Testis (tissue), 2 donors: ENCODE measurements at regions not wholly inside any gene's neighbourhood (a gene's known extent, or its start where the extent isn't known, plus 50 kb on each side); places are given as distances from the start of the nearest gene placed in this dataset.

ENCODE experiments used
- DNase-seq: peaks from one replicate; pipeline ENCODE4 v3.0.0-alpha.2; 2019
- H3K27ac ChIP-seq, 2 donors: fragments of 200-600 bp; sonication (generic); one replicate each; pipeline ENCODE4 v1.5.1; 2019
- H3K27me3 ChIP-seq: fragments of 200-600 bp; sonication (generic); one replicate; pipeline ENCODE4 v1.5.1; 2019
- H3K36me3 ChIP-seq: fragments of 200-600 bp; sonication (generic); one replicate; pipeline ENCODE4 v1.5.1; 2017; ENCODE audit warnings: low read depth; ENCODE audit errors: missing control alignments
- H3K4me1 ChIP-seq: fragments of 200-600 bp; sonication (generic); one replicate; pipeline ENCODE4 v1.5.1; 2019
- H3K4me3 ChIP-seq, 2 donors: fragments of 200-600 bp; sonication (generic); one replicate each; pipeline ENCODE4 v1.5.1; 2017 to 2019
- H3K9me3 ChIP-seq: fragments of 200-600 bp; sonication (generic); one replicate; pipeline ENCODE4 v1.5.1; 2017
- CTCF ChIP-seq, 3 experiments: fragments of 450-650 bp in 2 of 3; fragments of 200-600 bp in 1 of 3; sonication (generic) in 1 of 3; IDR thresholded peaks; one replicate each; pipeline ENCODE4 v1.5.1; 2016 to 2019; ENCODE audit warnings: antibody characterized with exemption in 3 of 3, mild to moderate bottlenecking in 2 of 3, moderate library complexity in 1 of 3
- POLR2A ChIP-seq: fragments of 450-650 bp; IDR thresholded peaks from one replicate; pipeline ENCODE4 v1.6.1; 2017; ENCODE audit warnings: antibody characterized with exemption, mild to moderate bottlenecking, moderate library complexity
- WGBS, 2 donors: methylation state at CpG; one replicate each; pipeline ENCODE4 v1.1.5; 2018; 5-methylcytosine and 5-hydroxymethylcytosine counted together
- intact Hi-C: fragments of 100-400 bp; cut with DNase I; formaldehyde crosslinking; loops from one replicate; pipeline ENCODE4 v1.15.1; 2023; ENCODE audit warnings: low total_unique reads

- no peak for TF ChIP-seq POLR2A
- TF ChIP-seq CTCF (IDR thresholded peaks at IDR 0.05): no peak
- WGBS, 2 donors: 89 to 94% methylated on average over 2 of the region's 2 CpGs
- H3K9me3 ChIP-seq: no peaks in the 10 kb centered on the region
Observed at GRCh38 chr6:142624978-142625715, 319.8 kb downstream of the HIVEP2 start.

GRCh38 chr6:142627474-142627873 is 317.5 kb downstream of the HIVEP2 start:
- WGBS, 2 donors: 83 to 90% methylated on average over 3 of the region's 3 CpGs
- DNase-seq: no peak
- Histone ChIP-seq H3K9me3 (no peaks in the 10 kb centered on the region), H3K4me3 (no peak overlapping the region), H3K4me1 (no peaks in the 10 kb centered on the region), H3K27me3 (no peaks in the 10 kb centered on the region), H3K27ac (no peak overlapping the region), H3K36me3 (no peaks in the 10 kb centered on the region)
- TF ChIP-seq CTCF (IDR thresholded peaks at IDR 0.05) (no peak), POLR2A (no peak)
- intact Hi-C loops: no loop called here

More at GRCh38 chr6:142624978-142625715, 319.8 kb downstream of the HIVEP2 start:
- no peak for DNase-seq
- Histone ChIP-seq H3K27ac (no peak overlapping the region), H3K4me1 (no peaks in the 10 kb centered on the region), H3K27me3 (no peaks in the 10 kb centered on the region), H3K36me3 (no peaks in the 10 kb centered on the region), H3K4me3 (no peak overlapping the region)
- intact Hi-C loops: no loop called here

- TF ChIP-seq POLR2A (no peak), CTCF (IDR thresholded peaks at IDR 0.05) (no peak)
- Histone ChIP-seq H3K36me3 (no peaks in the 10 kb centered on the region), H3K4me1 (no peaks in the 10 kb centered on the region), H3K9me3 (no peaks in the 10 kb centered on the region), H3K4me3 (no peak overlapping the region), H3K27ac (no peak overlapping the region), H3K27me3 (no peaks in the 10 kb centered on the region)
- 70 to 87% methylated on average over 2 of the region's 2 CpGs for WGBS, 2 donors
- intact Hi-C loops: no loop called here
- no peak for DNase-seq
Observed at GRCh38 chr6:142631517-142632385, 313.2 kb downstream of the HIVEP2 start.

- no peak overlapping the region for H3K4me3 ChIP-seq
- H3K27me3 ChIP-seq: no peaks in the 10 kb centered on the region
- DNase-seq: no peak
- H3K4me1 ChIP-seq: no peaks in the 10 kb centered on the region
- intact Hi-C loops: no loop called here
- no peak overlapping the region for H3K27ac ChIP-seq
- no peaks in the 10 kb centered on the region for H3K36me3 ChIP-seq
- no peaks in the 10 kb centered on the region for H3K9me3 ChIP-seq
- TF ChIP-seq CTCF (IDR thresholded peaks at IDR 0.05) (no peak), POLR2A (no peak)
Observed at GRCh38 chr6:142633317-142633716, 311.7 kb downstream of the HIVEP2 start.
